ENCODE measurements at regions not wholly inside any gene's neighbourhood (a gene's known extent, or its start where the extent isn't known, plus 50 kb on each side); places are given as distances from the start of the nearest gene placed in this dataset.

DNA sequence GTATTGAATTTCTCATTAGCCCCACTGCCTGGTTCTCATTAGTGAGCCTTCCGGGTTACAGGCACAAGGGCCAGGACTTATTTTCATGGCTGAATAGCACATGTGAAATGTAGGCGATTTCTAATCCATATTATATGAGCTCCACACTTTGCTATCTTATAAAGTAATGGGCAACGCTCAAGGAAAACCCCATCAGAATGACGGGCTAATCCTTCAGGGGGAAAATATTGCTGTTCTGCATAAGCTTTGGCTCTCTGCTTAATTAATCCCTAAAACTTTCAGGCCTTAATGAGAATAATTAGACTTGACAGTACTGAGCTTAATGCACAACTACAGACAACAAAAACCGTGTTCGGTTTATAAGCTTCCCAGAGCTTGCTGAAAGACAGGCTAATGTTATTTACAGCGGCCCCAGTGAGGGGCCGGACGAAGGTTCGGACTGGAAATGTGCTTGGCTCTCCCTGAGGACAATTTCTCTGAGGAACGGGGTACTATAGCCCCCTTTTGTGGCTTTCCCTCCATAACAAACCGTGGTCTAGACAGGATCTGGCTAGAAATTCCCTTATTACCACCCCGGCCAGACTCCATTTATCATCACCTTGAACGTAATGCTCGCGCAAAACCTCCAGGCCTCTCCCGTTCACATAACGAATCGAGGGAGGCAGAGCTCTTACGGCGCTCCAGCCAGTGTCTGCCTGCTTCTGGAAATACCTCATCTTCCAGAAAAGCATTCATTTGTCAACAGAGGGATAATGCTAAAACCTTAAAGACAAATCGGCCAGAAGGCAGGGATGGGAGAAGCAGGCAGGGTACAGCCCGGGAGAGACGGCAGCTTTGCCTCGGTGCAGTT is 164.5 kb downstream of the CD83 start:
- TF ChIP-seq MAX (IDR thresholded peaks at IDR 0.05) = no peak
- no peak for TF ChIP-seq CBX3 (IDR thresholded peaks at IDR 0.05; ENCODE audit: low read depth)
- TF ChIP-seq, protein P1, sequence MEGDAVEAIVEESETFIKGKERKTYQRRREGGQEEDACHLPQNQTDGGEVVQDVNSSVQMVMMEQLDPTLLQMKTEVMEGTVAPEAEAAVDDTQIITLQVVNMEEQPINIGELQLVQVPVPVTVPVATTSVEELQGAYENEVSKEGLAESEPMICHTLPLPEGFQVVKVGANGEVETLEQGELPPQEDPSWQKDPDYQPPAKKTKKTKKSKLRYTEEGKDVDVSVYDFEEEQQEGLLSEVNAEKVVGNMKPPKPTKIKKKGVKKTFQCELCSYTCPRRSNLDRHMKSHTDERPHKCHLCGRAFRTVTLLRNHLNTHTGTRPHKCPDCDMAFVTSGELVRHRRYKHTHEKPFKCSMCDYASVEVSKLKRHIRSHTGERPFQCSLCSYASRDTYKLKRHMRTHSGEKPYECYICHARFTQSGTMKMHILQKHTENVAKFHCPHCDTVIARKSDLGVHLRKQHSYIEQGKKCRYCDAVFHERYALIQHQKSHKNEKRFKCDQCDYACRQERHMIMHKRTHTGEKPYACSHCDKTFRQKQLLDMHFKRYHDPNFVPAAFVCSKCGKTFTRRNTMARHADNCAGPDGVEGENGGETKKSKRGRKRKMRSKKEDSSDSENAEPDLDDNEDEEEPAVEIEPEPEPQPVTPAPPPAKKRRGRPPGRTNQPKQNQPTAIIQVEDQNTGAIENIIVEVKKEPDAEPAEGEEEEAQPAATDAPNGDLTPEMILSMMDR (IDR thresholded peaks at IDR 0.05 in 2 of 3, conservative IDR thresholded peaks at IDR 0.05 in 1 of 3; ENCODE audit: borderline replicate concordance in 1 of 3, insufficient read depth in 1 of 3, low read depth in 2 of 3, low read length in 2 of 3) = no peak
- TF ChIP-seq CEBPB (IDR thresholded peaks at IDR 0.05; ENCODE audit: low read depth) = no peak
- no peak for TF ChIP-seq POLR2A (IDR thresholded peaks at IDR 0.05; ENCODE audit: borderline replicate concordance, extremely low read depth, insufficient read depth, insufficient read length)
- no peak for TF ChIP-seq RAD21 (IDR thresholded peaks at IDR 0.05; ENCODE audit: low read depth)

Measured in HCT116 (cell line).